Loucy (cell line): ENCODE measurements at regions not wholly inside any gene's neighbourhood (a gene's known extent, or its start where the extent isn't known, plus 50 kb on each side); places are given as distances from the start of the nearest gene placed in this dataset.

Source experiments
- H2AFZ ChIP-seq: fragments of 200-600 bp; sonication (generic); 2 replicates; pipeline ENCODE4 v1.6.0; 2016; ENCODE audit warnings: antibody characterized with exemption, mild to moderate bottlenecking, low read length, moderate library complexity
- H3F3A ChIP-seq: fragments of 200-600 bp; 2 replicates; pipeline ENCODE4 v1.6.0; 2016; ENCODE audit warnings: antibody characterized with exemption, low read depth, mild to moderate bottlenecking
- H3K27me3 ChIP-seq: fragments of 200-600 bp; sonication (generic); 2 replicates; pipeline ENCODE4 v1.6.1; 2014; ENCODE audit warnings: low read length, mild to moderate bottlenecking; ENCODE audit not compliant: insufficient read depth, poor library complexity, severe bottlenecking
- H3K36me3 ChIP-seq: fragments of 200-600 bp; sonication (generic); 2 replicates; pipeline ENCODE4 v1.6.1; 2016; ENCODE audit warnings: low read length; ENCODE audit not compliant: insufficient read depth
- H3K4me1 ChIP-seq: fragments of 200-600 bp; sonication (generic); 2 replicates; pipeline ENCODE4 v1.5.1; 2014; ENCODE audit warnings: low read length, mild to moderate bottlenecking; ENCODE audit not compliant: insufficient read depth, poor library complexity, severe bottlenecking
- H3K4me2 ChIP-seq: fragments of 200-600 bp; sonication (generic); 2 replicates; pipeline ENCODE4 v1.6.0; 2014; ENCODE audit warnings: antibody characterized with exemption, low read length, low read depth, mild to moderate bottlenecking; ENCODE audit not compliant: poor library complexity, severe bottlenecking
- H3K4me3 ChIP-seq: fragments of 200-600 bp; sonication (generic); 2 replicates; pipeline ENCODE4 v1.5.1; 2014; ENCODE audit warnings: low read length, mild to moderate bottlenecking, mixed read lengths; ENCODE audit not compliant: poor library complexity, severe bottlenecking
- H3K79me2 ChIP-seq: fragments of 200-600 bp; sonication (generic); 2 replicates; pipeline ENCODE4 v1.6.1; 2014; ENCODE audit warnings: low read length; ENCODE audit not compliant: insufficient read depth
- H3K9ac ChIP-seq: fragments of 200-600 bp; sonication (generic); 2 replicates; pipeline ENCODE4 v1.6.0; 2014; ENCODE audit warnings: mild to moderate bottlenecking, low read depth, low read length, moderate library complexity; ENCODE audit not compliant: poor library complexity, severe bottlenecking
- H3K9me2 ChIP-seq: fragments of 200-600 bp; sonication (generic); replicated peaks from 2 replicates; pipeline ENCODE4 v1.6.1; 2016; ENCODE audit warnings: low read depth, low read length, mixed read lengths
- H3K9me3 ChIP-seq: fragments of 200-600 bp; sonication (generic); 2 replicates; pipeline ENCODE4 v1.6.1; 2014; ENCODE audit warnings: mild to moderate bottlenecking, antibody characterized with exemption, low read length, low read depth; ENCODE audit not compliant: insufficient read depth
- H4K20me1 ChIP-seq: fragments of 200-600 bp; sonication (generic); 2 replicates; pipeline ENCODE4 v1.6.0; 2014; ENCODE audit warnings: antibody characterized with exemption, low read length, mild to moderate bottlenecking; ENCODE audit not compliant: insufficient read depth, poor library complexity, severe bottlenecking
- CTCF ChIP-seq: fragments of 200-600 bp; sonication (generic); conservative IDR thresholded peaks from 2 replicates; pipeline ENCODE4 v1.5.1; 2014; ENCODE audit warnings: mild to moderate bottlenecking, antibody characterized with exemption, low read length
- EZH2phosphoT487 ChIP-seq: fragments of 200-600 bp; IDR thresholded peaks from 2 replicates; pipeline ENCODE4 v1.6.1; 2018; ENCODE audit warnings: antibody characterized with exemption, mild to moderate bottlenecking, moderate library complexity, borderline replicate concordance

GRCh38 chr6:130661077-130661476 lies 166.1 kb upstream of the SMLR1 start:
- Histone ChIP-seq H3K9ac (no peak overlapping the region), H3K79me2 (no peaks in the 10 kb centered on the region), H3K36me3 (no peaks in the 10 kb centered on the region), H3K9me3 (no peaks in the 10 kb centered on the region), H3K4me2 (no peak overlapping the region), H3K4me3 (no peak overlapping the region), H3K27me3 (no peaks in the 10 kb centered on the region), H3K4me1 (no peaks in the 10 kb centered on the region), H2AFZ (no peak overlapping the region), H4K20me1 (no peaks in the 10 kb centered on the region), H3F3A (no peaks in the 10 kb centered on the region), H3K9me2 (no peaks in the 10 kb centered on the region)
- TF ChIP-seq CTCF (no peak), EZH2phosphoT487 (no peak)

- no peak overlapping the region for H3K4me2 ChIP-seq
- H3K9me3 ChIP-seq = no peaks in the 10 kb centered on the region
- no peaks in the 10 kb centered on the region for H3F3A ChIP-seq
- no peaks in the 10 kb centered on the region for H3K4me1 ChIP-seq
- no peak overlapping the region for H3K9ac ChIP-seq
- no peaks in the 10 kb centered on the region for H4K20me1 ChIP-seq
- TF ChIP-seq EZH2phosphoT487 (no peak), CTCF (no peak)
- H3K4me3 ChIP-seq = no peak overlapping the region
- H3K79me2 ChIP-seq = no peaks in the 10 kb centered on the region
- no peaks in the 10 kb centered on the region for H3K27me3 ChIP-seq
- no peaks in the 10 kb centered on the region for H3K36me3 ChIP-seq
- no peaks in the 10 kb centered on the region for H3K9me2 ChIP-seq
- no peak overlapping the region for H2AFZ ChIP-seq
These were observed 160.4 kb upstream of the SMLR1 start for GRCh38 chr6:130666786-130667185.

GRCh38 chr6:130670142-130670541 lies 157.1 kb upstream of the SMLR1 start:
- no peaks in the 10 kb centered on the region for H3K36me3 ChIP-seq
- H3K4me3 ChIP-seq = no peak overlapping the region
- H3K9ac ChIP-seq = no peak overlapping the region
- no peak overlapping the region for H2AFZ ChIP-seq
- no peaks in the 10 kb centered on the region for H3K9me3 ChIP-seq
- H3K9me2 ChIP-seq = no peaks in the 10 kb centered on the region
- no peaks in the 10 kb centered on the region for H3K4me1 ChIP-seq
- H4K20me1 ChIP-seq = no peaks in the 10 kb centered on the region
- no peaks in the 10 kb centered on the region for H3K27me3 ChIP-seq
- H3K4me2 ChIP-seq = no peak overlapping the region
- TF ChIP-seq CTCF = no peak
- TF ChIP-seq EZH2phosphoT487 = no peak
- no peaks in the 10 kb centered on the region for H3F3A ChIP-seq
- no peaks in the 10 kb centered on the region for H3K79me2 ChIP-seq
